T-helper 2 cell treated with Interferon-gamma antibody and Interleukin-4, amounts not matched to agents 5 μg/mL and 100 μg/mL, for 36 hours (primary cell): ENCODE measurements at regions not wholly inside any gene's neighbourhood (a gene's known extent, or its start where the extent isn't known, plus 50 kb on each side); places are given as distances from the start of the nearest gene placed in this dataset.
"Not testable (repeated sequence)": the region's sequence is repeated elsewhere in the genome, so short reads cannot be mapped to it uniquely, and the experiment has no call there.

ENCODE experiments used
- DNase-seq: peaks from one replicate; pipeline ENCODE4 v3.0.0; 2021; ENCODE audit warnings: low spot score
- H3K27ac Mint-ChIP-seq: one replicate; pipeline ENCODE4 v1.8.0; 2021; ENCODE audit warnings: mild to moderate bottlenecking, mixed read lengths
- H3K27me3 Mint-ChIP-seq: one replicate; pipeline ENCODE4 v1.8.0; 2021; ENCODE audit warnings: low read depth, mixed read lengths
- H3K36me3 Mint-ChIP-seq: one replicate; pipeline ENCODE4 v1.8.0; 2021; ENCODE audit warnings: low read depth, mixed read lengths
- H3K4me1 Mint-ChIP-seq: one replicate; pipeline ENCODE4 v1.8.0; 2021; ENCODE audit warnings: low read depth, mixed read lengths
- H3K4me3 Mint-ChIP-seq: one replicate; pipeline ENCODE4 v1.8.0; 2022; ENCODE audit warnings: mild to moderate bottlenecking, moderate library complexity, mixed read lengths
- H3K9me3 Mint-ChIP-seq: one replicate; pipeline ENCODE4 v1.8.0; 2021; ENCODE audit warnings: mixed read lengths

- Mint-ChIP-seq H3K27me3 (no peaks in the 10 kb centered on the region), H3K9me3 (peaks cover 12% of the 10 kb centered on the region), H3K4me3 (no peak overlapping the region), H3K27ac (no peak overlapping the region), H3K4me1 (no peaks in the 10 kb centered on the region), H3K36me3 (no peaks in the 10 kb centered on the region)
- no peak for DNase-seq
Measured at GRCh38 chr7:51446356-51446755, 129.7 kb upstream of the COBL start.

GRCh38 chr7:51444936-51445335, 128.3 kb upstream of the COBL start:
- no peak overlapping the region for H3K27ac Mint-ChIP-seq
- no peak overlapping the region for H3K4me3 Mint-ChIP-seq

GRCh38 chr7:51430480-51431086, 114.0 kb upstream of the COBL start:
- H3K36me3 Mint-ChIP-seq: no peaks in the 10 kb centered on the region

More at GRCh38 chr7:51444936-51445335, 128.3 kb upstream of the COBL start:
- Mint-ChIP-seq H3K9me3 (peaks cover 13% of the 10 kb centered on the region), H3K27me3 (no peaks in the 10 kb centered on the region), H3K36me3 (no peaks in the 10 kb centered on the region), H3K4me1 (no peaks in the 10 kb centered on the region)
- DNase-seq: no peak

GRCh38 chr7:51428217-51428887, 111.7 kb upstream of the COBL start:
- DNase-seq: no peak
- H3K4me3 Mint-ChIP-seq: no peak overlapping the region
- no peaks in the 10 kb centered on the region for H3K27me3 Mint-ChIP-seq
- no peaks in the 10 kb centered on the region for H3K4me1 Mint-ChIP-seq
- H3K27ac Mint-ChIP-seq: no peak overlapping the region
- no peaks in the 10 kb centered on the region for H3K9me3 Mint-ChIP-seq
- H3K36me3 Mint-ChIP-seq: no peaks in the 10 kb centered on the region

More at GRCh38 chr7:51430480-51431086, 114.0 kb upstream of the COBL start:
- Mint-ChIP-seq H3K27ac (no peak overlapping the region), H3K4me1 (no peaks in the 10 kb centered on the region), H3K27me3 (no peaks in the 10 kb centered on the region), H3K4me3 (no peak overlapping the region), H3K9me3 (no peaks in the 10 kb centered on the region)
- peak; percentile 20 for DNase-seq

GRCh38 chr7:51426163-51426562, 109.6 kb upstream of the COBL start:
- H3K4me1 Mint-ChIP-seq: no peaks in the 10 kb centered on the region
- H3K27me3 Mint-ChIP-seq: no peaks in the 10 kb centered on the region
- H3K27ac Mint-ChIP-seq: no peak overlapping the region
- DNase-seq: no peak
- no peak overlapping the region for H3K4me3 Mint-ChIP-seq
- H3K36me3 Mint-ChIP-seq: no peaks in the 10 kb centered on the region
- no peaks in the 10 kb centered on the region for H3K9me3 Mint-ChIP-seq

- H3K27me3 Mint-ChIP-seq, H3K36me3 Mint-ChIP-seq, H3K4me3 Mint-ChIP-seq, H3K27ac Mint-ChIP-seq, H3K4me1 Mint-ChIP-seq, DNase-seq, H3K9me3 Mint-ChIP-seq: not testable (repeated sequence)
Measured at GRCh38 chr7:51409934-51410333, 93.3 kb upstream of the COBL start.

GRCh38 chr7:51397608-51398007, 81.0 kb upstream of the COBL start:
- H3K9me3 Mint-ChIP-seq, H3K27me3 Mint-ChIP-seq, H3K36me3 Mint-ChIP-seq, H3K4me1 Mint-ChIP-seq, H3K4me3 Mint-ChIP-seq, H3K27ac Mint-ChIP-seq, DNase-seq: not testable (repeated sequence)

- not testable (repeated sequence) for H3K4me3 Mint-ChIP-seq, DNase-seq, H3K27me3 Mint-ChIP-seq, H3K27ac Mint-ChIP-seq, H3K36me3 Mint-ChIP-seq, H3K4me1 Mint-ChIP-seq, H3K9me3 Mint-ChIP-seq
Measured at GRCh38 chr7:51393003-51393402, 76.4 kb upstream of the COBL start.

GRCh38 chr7:51389952-51390351, 73.3 kb upstream of the COBL start:
- not testable (repeated sequence) for H3K27ac Mint-ChIP-seq, DNase-seq

GRCh38 chr7:51389216-51389812, 72.7 kb upstream of the COBL start:
- not testable (repeated sequence) for H3K4me1 Mint-ChIP-seq, H3K27me3 Mint-ChIP-seq, DNase-seq, H3K27ac Mint-ChIP-seq, H3K4me3 Mint-ChIP-seq, H3K36me3 Mint-ChIP-seq, H3K9me3 Mint-ChIP-seq

More at GRCh38 chr7:51389952-51390351, 73.3 kb upstream of the COBL start:
- H3K4me3 Mint-ChIP-seq, H3K4me1 Mint-ChIP-seq, H3K36me3 Mint-ChIP-seq, H3K27me3 Mint-ChIP-seq, H3K9me3 Mint-ChIP-seq: not testable (repeated sequence)

- not testable (repeated sequence) for DNase-seq, H3K36me3 Mint-ChIP-seq, H3K27me3 Mint-ChIP-seq, H3K4me3 Mint-ChIP-seq, H3K9me3 Mint-ChIP-seq, H3K4me1 Mint-ChIP-seq, H3K27ac Mint-ChIP-seq
Measured at GRCh38 chr7:51388241-51388640, 71.6 kb upstream of the COBL start.

- not testable (repeated sequence) for H3K4me1 Mint-ChIP-seq, H3K4me3 Mint-ChIP-seq, H3K27ac Mint-ChIP-seq, DNase-seq, H3K27me3 Mint-ChIP-seq, H3K36me3 Mint-ChIP-seq, H3K9me3 Mint-ChIP-seq
Measured at GRCh38 chr7:51386806-51387568, 70.4 kb upstream of the COBL start.

- not testable (repeated sequence) for H3K9me3 Mint-ChIP-seq, H3K4me3 Mint-ChIP-seq, H3K27me3 Mint-ChIP-seq, DNase-seq, H3K27ac Mint-ChIP-seq, H3K4me1 Mint-ChIP-seq, H3K36me3 Mint-ChIP-seq
Measured at GRCh38 chr7:51386184-51386583, 69.6 kb upstream of the COBL start.

- not testable (repeated sequence) for H3K9me3 Mint-ChIP-seq, H3K4me3 Mint-ChIP-seq, H3K27ac Mint-ChIP-seq, H3K4me1 Mint-ChIP-seq, H3K36me3 Mint-ChIP-seq, H3K27me3 Mint-ChIP-seq, DNase-seq
Measured at GRCh38 chr7:51382243-51382642, 65.6 kb upstream of the COBL start.
